NCI-H2081 treated with DMSO at 0.1 percent for 48 hours (cell line): ENCODE measurements at regions not wholly inside any gene's neighbourhood (a gene's known extent, or its start where the extent isn't known, plus 50 kb on each side); places are given as distances from the start of the nearest gene placed in this dataset.
A peak's percentile ranks its signal among the peaks of the same experiment; 100 is the strongest.
"Not testable (repeated sequence)": the region's sequence is repeated elsewhere in the genome, so short reads cannot be mapped to it uniquely, and the experiment has no call there.

Experiments used
- DNase-seq: peaks from one replicate; lab custom pipeline; 2025; lab: John Stamatoyannopoulos, UW

DNA sequence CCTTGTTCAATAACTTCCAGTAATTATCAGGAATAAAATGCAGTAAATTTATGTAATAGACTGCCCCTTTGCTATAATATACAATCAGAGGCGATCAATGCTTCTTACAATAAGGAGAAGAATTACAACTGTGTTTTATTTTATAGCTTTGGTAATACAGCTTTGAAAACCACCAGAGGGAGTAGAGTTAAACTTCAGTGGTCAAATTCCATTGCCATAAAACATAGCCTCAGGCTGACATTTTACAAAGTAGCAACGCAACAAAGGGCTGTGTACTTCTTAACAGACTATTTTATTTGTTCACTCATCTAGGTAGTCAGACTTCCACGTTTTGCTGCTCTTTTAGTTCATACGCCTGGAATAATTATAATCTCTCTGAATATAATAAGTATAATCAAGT, 58.5 kb downstream of the TEX13C start:
- DNase-seq, result peak; percentile 78

DNA sequence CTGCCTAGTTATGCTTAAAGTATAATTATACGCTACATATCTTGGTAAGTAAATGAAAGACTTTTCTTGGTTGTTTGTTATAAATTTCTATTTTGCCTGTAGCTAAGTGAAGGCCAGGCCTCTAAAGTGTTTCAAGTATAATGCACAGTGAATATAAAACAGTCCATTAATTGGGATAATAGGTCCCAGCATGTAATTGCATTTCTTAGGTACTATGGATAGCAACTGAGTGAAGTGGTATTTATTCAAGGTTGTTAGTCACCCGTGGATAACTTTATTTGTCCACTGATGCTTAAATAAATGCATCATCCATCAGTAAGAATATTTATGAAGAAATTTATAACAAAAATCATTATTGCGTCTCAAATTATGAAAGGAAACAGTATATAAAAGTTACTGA, 59.1 kb downstream of the TEX13C start:
- DNase-seq, result peak; percentile 78

DNA sequence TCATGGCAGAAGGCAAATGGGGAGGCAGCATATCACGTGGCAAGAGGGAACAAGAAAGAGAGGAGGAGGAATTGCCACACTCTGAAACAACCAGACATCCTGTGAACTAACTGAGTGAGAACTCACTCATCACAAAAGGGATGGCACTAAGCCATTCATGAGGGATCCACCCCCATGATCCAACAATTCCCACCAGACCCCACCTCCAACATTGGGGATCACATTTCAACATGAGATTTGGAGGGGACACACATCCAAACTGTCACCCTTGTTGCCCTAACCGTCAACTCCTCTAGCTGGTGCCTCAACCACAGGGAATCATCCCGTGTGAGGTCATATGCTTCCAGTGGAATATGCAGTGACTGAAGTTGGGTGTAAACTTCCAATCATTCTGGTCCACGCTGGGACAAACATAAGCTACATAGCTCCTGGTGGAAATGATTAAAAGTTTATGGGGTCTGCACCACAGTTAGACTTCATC, 62.5 kb downstream of the TEX13C start:
- DNase-seq, result no peak

- DNase-seq, result no peak
Measured at GRCh38 chrX:125382889-125383288, 63.2 kb downstream of the TEX13C start.

- no peak for DNase-seq
Measured at GRCh38 chrX:125384867-125385266, 65.2 kb downstream of the TEX13C start.

DNA sequence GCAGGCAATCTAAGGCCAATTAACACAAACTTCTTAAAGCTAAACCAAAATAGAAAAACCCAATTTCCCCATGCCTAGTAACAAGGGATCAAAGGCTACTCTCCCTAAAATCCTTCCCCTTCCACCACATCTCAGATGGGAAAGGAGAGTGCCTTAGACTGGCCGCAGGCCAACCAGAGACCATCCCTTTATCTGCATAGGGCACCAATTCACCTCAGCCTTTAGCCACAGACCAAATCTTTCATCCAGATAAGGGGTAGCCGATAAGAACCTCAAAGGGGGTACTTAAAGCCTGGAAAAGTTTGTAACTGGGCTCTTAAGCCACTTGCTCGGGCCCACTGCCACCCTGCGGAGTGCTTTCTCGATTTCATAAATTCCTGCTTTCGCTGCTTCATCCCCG, 68.3 kb downstream of the TEX13C start:
- no peak for DNase-seq

DNA sequence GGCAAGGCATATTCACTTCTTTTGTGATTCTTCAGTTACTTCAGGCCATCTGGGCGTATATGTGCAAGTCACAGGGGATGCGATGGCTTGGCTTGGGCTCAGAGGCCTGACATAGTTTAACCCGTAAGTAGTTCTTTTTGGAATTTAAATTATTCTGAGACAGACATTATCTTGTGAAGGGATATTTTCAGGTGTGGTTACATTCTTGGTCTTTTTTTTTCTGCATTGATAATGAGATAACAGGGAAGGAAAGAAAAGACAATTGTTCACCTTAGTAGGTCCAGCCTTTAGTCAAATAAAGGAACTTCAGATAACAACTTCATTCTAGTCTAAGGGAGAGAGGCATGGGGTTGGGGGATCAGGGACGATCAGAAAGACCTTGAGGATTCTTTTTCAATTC, 74.8 kb downstream of the TEX13C start:
- DNase-seq, result no peak

DNA sequence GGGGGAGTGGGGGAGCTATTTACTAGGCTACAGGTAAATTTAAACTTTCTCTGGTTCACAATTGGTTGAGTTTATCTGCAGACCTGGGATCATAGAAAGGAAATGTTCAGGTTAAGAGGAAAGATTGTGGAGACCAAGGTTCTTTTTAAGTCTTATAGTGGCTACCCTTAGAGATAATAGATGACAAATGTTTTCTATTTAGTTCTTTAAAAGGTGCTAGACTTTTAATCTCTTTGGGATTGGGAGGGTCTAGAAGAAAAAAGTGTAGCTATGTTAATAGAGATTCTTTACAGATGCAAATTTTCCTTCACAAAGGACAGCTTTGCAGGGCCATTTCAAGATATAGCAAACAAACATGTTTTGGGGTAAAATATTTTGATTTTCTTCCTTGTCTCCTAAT, 76.0 kb downstream of the TEX13C start:
- DNase-seq, result no peak

- DNase-seq, result no peak
Measured at GRCh38 chrX:125398959-125399440, 79.3 kb downstream of the TEX13C start.

DNA sequence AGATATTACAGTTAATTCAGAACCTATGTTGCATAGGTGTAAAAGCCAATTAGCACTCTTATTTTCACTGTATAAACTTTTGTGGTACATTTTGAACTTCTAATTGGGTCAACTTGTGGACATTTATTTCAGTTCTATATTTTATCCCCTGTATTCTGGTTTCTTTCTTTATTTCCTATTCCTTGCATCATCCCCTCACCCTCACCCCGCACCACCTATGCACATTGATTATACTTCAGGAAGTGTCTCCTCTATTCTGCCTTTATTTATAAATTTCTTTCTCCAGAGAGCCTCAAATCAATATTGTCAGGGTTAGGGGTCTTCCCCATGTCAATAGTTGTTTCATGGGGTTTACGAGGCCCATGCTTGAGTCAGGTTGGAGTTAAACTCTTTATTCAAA, 83.1 kb downstream of the TEX13C start:
- DNase-seq, result no peak

GRCh38 chrX:125404667-125405160, 85.0 kb downstream of the TEX13C start:
- no peak for DNase-seq

DNA sequence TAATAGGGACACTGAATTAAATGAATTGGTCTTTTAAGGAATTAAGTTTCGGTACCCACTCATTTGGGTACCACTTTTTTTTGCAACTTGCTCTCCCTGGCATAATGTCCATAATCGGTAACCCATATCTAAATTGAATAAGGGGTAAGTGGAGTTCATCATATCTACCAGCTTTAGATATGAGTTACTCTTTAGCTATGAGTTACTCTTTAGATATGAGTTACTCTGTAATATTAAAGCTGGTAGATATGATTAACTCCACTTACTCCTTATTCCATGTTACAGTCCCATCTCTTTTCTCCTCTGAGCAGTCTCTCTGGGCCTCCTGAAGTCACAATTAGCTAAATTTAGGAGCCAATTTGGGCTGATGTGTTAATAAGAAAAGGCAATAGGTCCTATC, 85.7 kb downstream of the TEX13C start:
- DNase-seq, result no peak

GRCh38 chrX:125407314-125407713, 87.6 kb downstream of the TEX13C start:
- no peak for DNase-seq

- DNase-seq, result no peak
Measured at GRCh38 chrX:125420809-125421208, 101.1 kb downstream of the TEX13C start.

- no peak for DNase-seq
Measured at GRCh38 chrX:125422986-125423385, 103.3 kb downstream of the TEX13C start.

- no peak for DNase-seq
Measured at GRCh38 chrX:125424536-125424935, 104.9 kb downstream of the TEX13C start.

- no peak for DNase-seq
Measured at GRCh38 chrX:125436855-125437254, 117.2 kb downstream of the TEX13C start.

GRCh38 chrX:125439194-125439849, 119.7 kb downstream of the TEX13C start:
- DNase-seq, result no peak

GRCh38 chrX:125444659-125445058, 125.0 kb downstream of the TEX13C start:
- no peak for DNase-seq

DNA sequence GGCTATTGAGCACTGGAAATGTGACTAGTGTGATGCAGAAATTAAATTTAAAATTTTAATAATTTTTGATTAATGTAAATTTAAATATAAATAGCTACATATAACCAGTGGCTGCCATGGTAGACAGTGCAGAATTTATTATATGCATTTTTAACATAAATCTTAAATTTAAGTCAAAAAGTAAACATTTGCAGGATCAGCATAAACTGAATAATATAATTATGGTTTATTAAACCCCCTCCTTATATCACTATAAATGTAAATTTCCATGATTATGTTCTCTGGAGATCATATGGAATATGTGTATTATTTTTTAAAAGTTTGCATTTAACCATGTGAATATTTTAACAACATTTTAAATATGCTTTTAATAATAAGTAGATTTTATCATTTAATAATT, 155.8 kb downstream of the TEX13C start:
- DNase-seq, result no peak

DNA sequence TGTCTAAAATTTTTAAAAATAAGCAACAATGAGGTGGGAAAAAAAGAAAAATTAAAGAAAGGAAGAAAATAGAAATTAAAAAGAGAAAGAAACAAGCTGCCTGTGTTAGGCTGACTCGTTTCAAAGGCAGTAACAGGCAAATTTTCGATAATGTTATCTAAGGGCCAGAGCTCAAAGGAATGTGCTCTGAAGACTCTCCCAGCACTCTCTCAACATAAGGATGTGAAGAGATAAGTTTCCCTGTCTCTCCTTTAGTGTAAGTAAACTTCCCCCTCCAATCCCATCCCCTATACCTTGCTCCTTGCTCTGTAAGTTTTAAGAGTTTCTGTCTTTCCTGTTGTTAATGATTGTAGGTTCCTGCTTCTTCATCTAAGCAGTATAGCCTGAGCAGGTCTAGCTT, 172.8 kb downstream of the TEX13C start:
- no peak for DNase-seq

GRCh38 chrX:125493004-125493403, 173.3 kb downstream of the TEX13C start:
- DNase-seq, result not testable (repeated sequence)

DNA sequence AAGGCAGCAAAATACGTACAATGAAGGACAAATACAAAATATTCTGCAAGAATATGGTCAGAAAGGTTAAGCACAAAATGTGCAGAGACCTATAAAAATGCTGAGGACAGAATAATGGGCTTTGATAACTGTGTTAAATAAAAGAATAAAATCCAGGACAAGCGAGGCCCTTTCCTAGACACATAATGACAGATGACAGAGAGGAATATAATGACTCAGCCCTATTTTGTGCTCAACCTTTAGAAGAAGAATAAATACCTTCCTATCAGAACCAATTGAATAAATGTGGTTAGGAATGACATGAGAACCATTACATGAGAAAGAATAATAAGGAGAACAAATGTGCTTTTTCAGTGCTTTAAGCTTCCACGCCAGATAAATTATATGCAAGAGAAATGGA, 178.0 kb downstream of the TEX13C start:
- DNase-seq, result no peak

- DNase-seq, result no peak
Measured at GRCh38 chrX:125503769-125504168, 184.1 kb downstream of the TEX13C start.
